WTC11 (cell line): ENCODE measurements at regions not wholly inside any gene's neighbourhood (a gene's known extent, or its start where the extent isn't known, plus 50 kb on each side); places are given as distances from the start of the nearest gene placed in this dataset.

ENCODE experiments used
- ATAC-seq: fragments of 200-7000 bp; cut with Tn5 transposase; 2 replicates; pipeline ENCODE4 v1.10.0; 2021; ENCODE audit warnings: mild to moderate bottlenecking, moderate library complexity
- CTCF ChIA-PET: fragments of 300-600 bp; sonication (Branson Sonifier 250); formaldehyde crosslinking; loops from one replicate; lab custom pipeline; 2021; ENCODE audit warnings: antibody characterized with exemption; lab: Charles Lee
- POLR2A ChIA-PET: fragments of 350-600 bp; sonication (Branson Sonifier 250); formaldehyde crosslinking; loops from one replicate; lab custom pipeline; 2021; ENCODE audit warnings: antibody characterized with exemption; lab: Charles Lee
- DNase-seq: peaks from one replicate; pipeline ENCODE4 v3.0.0; 2021; ENCODE audit warnings: low spot score
- H3K27ac Mint-ChIP-seq: 2 replicates; pipeline ENCODE4 v1.8.0; 2021; ENCODE audit warnings: mixed read lengths
- H3K27me3 Mint-ChIP-seq: 2 replicates; pipeline ENCODE4 v1.8.0; 2021; ENCODE audit warnings: low read depth, mild to moderate bottlenecking, moderate library complexity, mixed read lengths
- H3K36me3 Mint-ChIP-seq: 2 replicates; pipeline ENCODE4 v1.8.0; 2021; ENCODE audit warnings: mixed read lengths
- H3K4me1 Mint-ChIP-seq: 2 replicates; pipeline ENCODE4 v1.8.0; 2022; ENCODE audit warnings: mixed read lengths
- H3K4me3 Mint-ChIP-seq: 2 replicates; pipeline ENCODE4 v1.8.0; 2021; ENCODE audit warnings: mild to moderate bottlenecking, moderate library complexity, mixed read lengths
- H3K9me3 Mint-ChIP-seq: 2 replicates; pipeline ENCODE4 v1.8.0; 2021; ENCODE audit warnings: mixed read lengths
- ARID4B ChIP-seq: sonication (generic); formaldehyde crosslinking; IDR thresholded peaks from 2 replicates; pipeline ENCODE4 v1.8.0; 2023; ENCODE audit warnings: missing genetic modification reagents, mild to moderate bottlenecking, borderline replicate concordance
- ATF2 ChIP-seq: sonication (generic); formaldehyde crosslinking; IDR thresholded peaks from 2 replicates; pipeline ENCODE4 v1.8.1; 2022; ENCODE audit warnings: low read depth, missing genetic modification reagents, borderline replicate concordance
- ATF3 ChIP-seq: sonication (generic); formaldehyde crosslinking; conservative IDR thresholded peaks from 2 replicates; pipeline ENCODE4 v1.8.1; 2022; ENCODE audit warnings: mild to moderate bottlenecking, missing genetic modification reagents
- CREM ChIP-seq: sonication (generic); formaldehyde crosslinking; IDR thresholded peaks from 2 replicates; pipeline ENCODE4 v1.8.1; 2022; ENCODE audit warnings: mild to moderate bottlenecking, missing genetic modification reagents, moderate library complexity
- ELF4 ChIP-seq: sonication (generic); formaldehyde crosslinking; IDR thresholded peaks from 2 replicates; pipeline ENCODE4 v1.8.1; 2022; ENCODE audit warnings: low read depth, mild to moderate bottlenecking, moderate library complexity, missing genetic modification reagents
- FOXJ3 ChIP-seq: sonication (generic); formaldehyde crosslinking; IDR thresholded peaks from 2 replicates; pipeline ENCODE4 v1.9.0; 2021; ENCODE audit warnings: missing genetic modification reagents, mild to moderate bottlenecking, borderline replicate concordance
- FOXK1 ChIP-seq: sonication (generic); formaldehyde crosslinking; IDR thresholded peaks from 2 replicates; pipeline ENCODE4 v1.8.0; 2022; ENCODE audit warnings: mild to moderate bottlenecking, moderate library complexity, missing genetic modification reagents
- GABPB1 ChIP-seq: sonication (generic); formaldehyde crosslinking; IDR thresholded peaks from 2 replicates; pipeline ENCODE4 v1.8.1; 2023; ENCODE audit warnings: mild to moderate bottlenecking, missing genetic modification reagents
- GTF2I ChIP-seq: fragments of 250-450 bp; sonication (Bioruptor Pico); conservative IDR thresholded peaks from 2 replicates; pipeline ENCODE4 v1.4.0; 2021; ENCODE audit warnings: mild to moderate bottlenecking
- MXD4 ChIP-seq: fragments of 250-450 bp; sonication (Bioruptor Pico); IDR thresholded peaks from 2 replicates; pipeline ENCODE4 v1.8.0; 2021; ENCODE audit warnings: mild to moderate bottlenecking, moderate library complexity, borderline replicate concordance
- MYBL2 ChIP-seq: sonication (generic); formaldehyde crosslinking; IDR thresholded peaks from 2 replicates; pipeline ENCODE4 v1.8.1; 2023; ENCODE audit warnings: mild to moderate bottlenecking, moderate library complexity, missing genetic modification reagents
- OVOL2 ChIP-seq: fragments of 250-450 bp; sonication (Bioruptor Pico); IDR thresholded peaks from 2 replicates; pipeline ENCODE4 v1.9.0; 2021; ENCODE audit warnings: mild to moderate bottlenecking, borderline replicate concordance
- USF2 ChIP-seq: sonication (generic); formaldehyde crosslinking; IDR thresholded peaks from 2 replicates; pipeline ENCODE4 v1.8.1; 2023; ENCODE audit warnings: mild to moderate bottlenecking, missing genetic modification reagents, moderate library complexity
- ZNF121 ChIP-seq: sonication (generic); formaldehyde crosslinking; IDR thresholded peaks from 2 replicates; pipeline ENCODE4 v1.8.0; 2023; ENCODE audit warnings: missing genetic modification reagents
- ZNF232 ChIP-seq: sonication (generic); formaldehyde crosslinking; IDR thresholded peaks from 2 replicates; pipeline ENCODE4 v1.8.0; 2022; ENCODE audit warnings: mild to moderate bottlenecking, missing genetic modification reagents
- ZNF423 ChIP-seq: fragments of 250-450 bp; sonication (Bioruptor Pico); IDR thresholded peaks from 2 replicates; pipeline ENCODE4 v2.1.2; 2022; ENCODE audit warnings: mild to moderate bottlenecking, moderate library complexity
- ZSCAN18 ChIP-seq: fragments of 250-450 bp; sonication (Bioruptor Pico); IDR thresholded peaks from 2 replicates; pipeline ENCODE4 v2.1.2; 2022; ENCODE audit warnings: mild to moderate bottlenecking, moderate library complexity
- TF ChIP-seq, protein P1 (sequence below): sonication (generic); formaldehyde crosslinking; IDR thresholded peaks from 2 replicates; pipeline ENCODE4 v1.8.1; 2022; ENCODE audit warnings: mild to moderate bottlenecking, moderate library complexity, missing genetic modification reagents
- TF ChIP-seq, protein P2 (sequence below): sonication (generic); formaldehyde crosslinking; IDR thresholded peaks from 2 replicates; pipeline ENCODE4 v1.8.1; 2023; ENCODE audit warnings: mild to moderate bottlenecking, missing genetic modification reagents
- TF ChIP-seq, protein P3 (sequence below): sonication (generic); formaldehyde crosslinking; IDR thresholded peaks from 2 replicates; pipeline ENCODE4 v1.8.1; 2022; ENCODE audit warnings: low read depth, mild to moderate bottlenecking, moderate library complexity, missing genetic modification reagents, borderline replicate concordance
- TF ChIP-seq, protein P4 (sequence below): sonication (generic); formaldehyde crosslinking; IDR thresholded peaks from 2 replicates; pipeline ENCODE4 v1.8.0; 2023; ENCODE audit warnings: mild to moderate bottlenecking, missing genetic modification reagents

GRCh38 chr21:16145479-16145878 lies 415.7 kb downstream of the USP25 start (continued):
- no peak for TF ChIP-seq ELF4
- TF ChIP-seq GABPB1 (CRISPR knock-in tag) = no peak
- no peak for TF ChIP-seq ZNF121 (CRISPR knock-in tag)
- TF ChIP-seq ATF2 (CRISPR knock-in tag) = no peak
- TF ChIP-seq, protein P1, sequence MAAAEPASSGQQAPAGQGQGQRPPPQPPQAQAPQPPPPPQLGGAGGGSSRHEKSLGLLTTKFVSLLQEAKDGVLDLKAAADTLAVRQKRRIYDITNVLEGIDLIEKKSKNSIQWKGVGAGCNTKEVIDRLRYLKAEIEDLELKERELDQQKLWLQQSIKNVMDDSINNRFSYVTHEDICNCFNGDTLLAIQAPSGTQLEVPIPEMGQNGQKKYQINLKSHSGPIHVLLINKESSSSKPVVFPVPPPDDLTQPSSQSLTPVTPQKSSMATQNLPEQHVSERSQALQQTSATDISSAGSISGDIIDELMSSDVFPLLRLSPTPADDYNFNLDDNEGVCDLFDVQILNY (CRISPR knock-in tag) = no peak
- no peak for TF ChIP-seq ARID4B (CRISPR knock-in tag)
- TF ChIP-seq CREM = no peak

- ChIA-PET POLR2A (interaction anchor here (0.9 kb wide), 1 partner anchor 40 kb away, joined by 3 read pairs; no protein-coding TSS in a partner anchor), CTCF (interaction anchor here (1.1 kb wide), 1 partner anchor 40 kb away, joined by 4 read pairs; no protein-coding TSS in a partner anchor)
- H3K4me3 Mint-ChIP-seq = no peak overlapping the region
- H3K36me3 Mint-ChIP-seq = no peaks in the 10 kb centered on the region
- no peak overlapping the region; the same call in 1 of the 2 replicates for H3K27ac Mint-ChIP-seq
- DNase-seq = no peak
- no peaks in the 10 kb centered on the region for H3K27me3 Mint-ChIP-seq
- no peak for ATAC-seq
- peaks cover 16% of the 10 kb centered on the region for H3K4me1 Mint-ChIP-seq
- H3K9me3 Mint-ChIP-seq = no peaks in the 10 kb centered on the region
- TF ChIP-seq, protein P2, sequence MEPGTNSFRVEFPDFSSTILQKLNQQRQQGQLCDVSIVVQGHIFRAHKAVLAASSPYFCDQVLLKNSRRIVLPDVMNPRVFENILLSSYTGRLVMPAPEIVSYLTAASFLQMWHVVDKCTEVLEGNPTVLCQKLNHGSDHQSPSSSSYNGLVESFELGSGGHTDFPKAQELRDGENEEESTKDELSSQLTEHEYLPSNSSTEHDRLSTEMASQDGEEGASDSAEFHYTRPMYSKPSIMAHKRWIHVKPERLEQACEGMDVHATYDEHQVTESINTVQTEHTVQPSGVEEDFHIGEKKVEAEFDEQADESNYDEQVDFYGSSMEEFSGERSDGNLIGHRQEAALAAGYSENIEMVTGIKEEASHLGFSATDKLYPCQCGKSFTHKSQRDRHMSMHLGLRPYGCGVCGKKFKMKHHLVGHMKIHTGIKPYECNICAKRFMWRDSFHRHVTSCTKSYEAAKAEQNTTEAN (CRISPR knock-in tag) = no peak
- no peak for TF ChIP-seq USF2 (CRISPR knock-in tag)
- TF ChIP-seq ZSCAN18 (CRISPR knock-in tag) = no peak
- no peak for TF ChIP-seq GTF2I (CRISPR knock-in tag)
- no peak for TF ChIP-seq OVOL2 (CRISPR knock-in tag)
- no peak for TF ChIP-seq FOXK1 (CRISPR knock-in tag)
- TF ChIP-seq, protein P3, sequence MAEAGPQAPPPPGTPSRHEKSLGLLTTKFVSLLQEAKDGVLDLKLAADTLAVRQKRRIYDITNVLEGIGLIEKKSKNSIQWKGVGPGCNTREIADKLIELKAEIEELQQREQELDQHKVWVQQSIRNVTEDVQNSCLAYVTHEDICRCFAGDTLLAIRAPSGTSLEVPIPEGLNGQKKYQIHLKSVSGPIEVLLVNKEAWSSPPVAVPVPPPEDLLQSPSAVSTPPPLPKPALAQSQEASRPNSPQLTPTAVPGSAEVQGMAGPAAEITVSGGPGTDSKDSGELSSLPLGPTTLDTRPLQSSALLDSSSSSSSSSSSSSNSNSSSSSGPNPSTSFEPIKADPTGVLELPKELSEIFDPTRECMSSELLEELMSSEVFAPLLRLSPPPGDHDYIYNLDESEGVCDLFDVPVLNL (CRISPR knock-in tag) = no peak
- TF ChIP-seq ZNF423 = no peak
- TF ChIP-seq ZNF232 = no peak
- no peak for TF ChIP-seq MXD4 (CRISPR knock-in tag)
- TF ChIP-seq ATF3 (CRISPR knock-in tag) = no peak
- TF ChIP-seq CREM = no peak
- TF ChIP-seq, protein P4, sequence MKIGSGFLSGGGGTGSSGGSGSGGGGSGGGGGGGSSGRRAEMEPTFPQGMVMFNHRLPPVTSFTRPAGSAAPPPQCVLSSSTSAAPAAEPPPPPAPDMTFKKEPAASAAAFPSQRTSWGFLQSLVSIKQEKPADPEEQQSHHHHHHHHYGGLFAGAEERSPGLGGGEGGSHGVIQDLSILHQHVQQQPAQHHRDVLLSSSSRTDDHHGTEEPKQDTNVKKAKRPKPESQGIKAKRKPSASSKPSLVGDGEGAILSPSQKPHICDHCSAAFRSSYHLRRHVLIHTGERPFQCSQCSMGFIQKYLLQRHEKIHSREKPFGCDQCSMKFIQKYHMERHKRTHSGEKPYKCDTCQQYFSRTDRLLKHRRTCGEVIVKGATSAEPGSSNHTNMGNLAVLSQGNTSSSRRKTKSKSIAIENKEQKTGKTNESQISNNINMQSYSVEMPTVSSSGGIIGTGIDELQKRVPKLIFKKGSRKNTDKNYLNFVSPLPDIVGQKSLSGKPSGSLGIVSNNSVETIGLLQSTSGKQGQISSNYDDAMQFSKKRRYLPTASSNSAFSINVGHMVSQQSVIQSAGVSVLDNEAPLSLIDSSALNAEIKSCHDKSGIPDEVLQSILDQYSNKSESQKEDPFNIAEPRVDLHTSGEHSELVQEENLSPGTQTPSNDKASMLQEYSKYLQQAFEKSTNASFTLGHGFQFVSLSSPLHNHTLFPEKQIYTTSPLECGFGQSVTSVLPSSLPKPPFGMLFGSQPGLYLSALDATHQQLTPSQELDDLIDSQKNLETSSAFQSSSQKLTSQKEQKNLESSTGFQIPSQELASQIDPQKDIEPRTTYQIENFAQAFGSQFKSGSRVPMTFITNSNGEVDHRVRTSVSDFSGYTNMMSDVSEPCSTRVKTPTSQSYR (CRISPR knock-in tag) = no peak
- no peak for TF ChIP-seq FOXJ3 (CRISPR knock-in tag)
- no peak for TF ChIP-seq MYBL2 (CRISPR knock-in tag)
Observed at GRCh38 chr21:16154321-16154720, 424.5 kb downstream of the USP25 start.
